OCI-LY3 (cell line): ENCODE measurements at regions not wholly inside any gene's neighbourhood (a gene's known extent, or its start where the extent isn't known, plus 50 kb on each side); places are given as distances from the start of the nearest gene placed in this dataset.

Experiments used
- EZH2phosphoT487 ChIP-seq: fragments of 200-600 bp; shearing (Covaris generic); IDR thresholded peaks from 2 replicates; pipeline ENCODE4 v1.6.1; 2018; ENCODE audit warnings: antibody characterized with exemption, mixed run types, low read depth
- TF ChIP-seq, protein P1 (sequence below): fragments of 200-600, 300-600 bp; sonication (generic); IDR thresholded peaks from 2 replicates; pipeline ENCODE4 v1.5.1; 2014; ENCODE audit warnings: antibody characterized with exemption, low read length, low read depth

- TF ChIP-seq, protein P1, sequence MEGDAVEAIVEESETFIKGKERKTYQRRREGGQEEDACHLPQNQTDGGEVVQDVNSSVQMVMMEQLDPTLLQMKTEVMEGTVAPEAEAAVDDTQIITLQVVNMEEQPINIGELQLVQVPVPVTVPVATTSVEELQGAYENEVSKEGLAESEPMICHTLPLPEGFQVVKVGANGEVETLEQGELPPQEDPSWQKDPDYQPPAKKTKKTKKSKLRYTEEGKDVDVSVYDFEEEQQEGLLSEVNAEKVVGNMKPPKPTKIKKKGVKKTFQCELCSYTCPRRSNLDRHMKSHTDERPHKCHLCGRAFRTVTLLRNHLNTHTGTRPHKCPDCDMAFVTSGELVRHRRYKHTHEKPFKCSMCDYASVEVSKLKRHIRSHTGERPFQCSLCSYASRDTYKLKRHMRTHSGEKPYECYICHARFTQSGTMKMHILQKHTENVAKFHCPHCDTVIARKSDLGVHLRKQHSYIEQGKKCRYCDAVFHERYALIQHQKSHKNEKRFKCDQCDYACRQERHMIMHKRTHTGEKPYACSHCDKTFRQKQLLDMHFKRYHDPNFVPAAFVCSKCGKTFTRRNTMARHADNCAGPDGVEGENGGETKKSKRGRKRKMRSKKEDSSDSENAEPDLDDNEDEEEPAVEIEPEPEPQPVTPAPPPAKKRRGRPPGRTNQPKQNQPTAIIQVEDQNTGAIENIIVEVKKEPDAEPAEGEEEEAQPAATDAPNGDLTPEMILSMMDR = no peak
- TF ChIP-seq EZH2phosphoT487 = no peak
Observed at GRCh38 chr13:54165581-54166215, 1137.1 kb downstream of the OLFM4 start.
